Chondrocyte (in vitro differentiated cells): ENCODE measurements at regions not wholly inside any gene's neighbourhood (a gene's known extent, or its start where the extent isn't known, plus 50 kb on each side); places are given as distances from the start of the nearest gene placed in this dataset.
"Not testable (repeated sequence)": the region's sequence is repeated elsewhere in the genome, so short reads cannot be mapped to it uniquely, and the experiment has no call there.

Experiments
- DNase-seq: peaks from one replicate; pipeline ENCODE4 v3.0.0; 2021; ENCODE audit warnings: mixed read lengths, low spot score
- H3K27ac Mint-ChIP-seq: one replicate; pipeline ENCODE4 v1.8.0; 2021; ENCODE audit warnings: mild to moderate bottlenecking, moderate library complexity, mixed read lengths; ENCODE audit not compliant: unreplicated experiment
- H3K27me3 Mint-ChIP-seq: 2 replicates; pipeline ENCODE4 v1.8.0; 2021; ENCODE audit warnings: low read depth, mixed read lengths
- H3K36me3 Mint-ChIP-seq: 2 replicates; pipeline ENCODE4 v1.8.0; 2021; ENCODE audit warnings: low read depth, mixed read lengths
- H3K4me1 Mint-ChIP-seq: 2 replicates; pipeline ENCODE4 v1.8.0; 2021; ENCODE audit warnings: low read depth, mild to moderate bottlenecking, mixed read lengths
- H3K4me3 Mint-ChIP-seq: one replicate; pipeline ENCODE4 v1.8.0; 2021; ENCODE audit warnings: mild to moderate bottlenecking, moderate library complexity, mixed read lengths; ENCODE audit not compliant: unreplicated experiment
- H3K9me3 Mint-ChIP-seq: 2 replicates; pipeline ENCODE4 v1.8.0; 2021; ENCODE audit warnings: low read depth, mixed read lengths

GRCh38 chr21:9655221-9655620, 866.2 kb upstream of the TPTE start:
- peaks cover 38% of the 10 kb centered on the region for H3K9me3 Mint-ChIP-seq

GRCh38 chr21:9656455-9656854, 864.9 kb upstream of the TPTE start:
- peaks cover 33% of the 10 kb centered on the region for H3K9me3 Mint-ChIP-seq
- H3K27ac Mint-ChIP-seq, H3K4me3 Mint-ChIP-seq, DNase-seq, H3K4me1 Mint-ChIP-seq, H3K27me3 Mint-ChIP-seq, H3K36me3 Mint-ChIP-seq: not testable (repeated sequence)

More at GRCh38 chr21:9655221-9655620, 866.2 kb upstream of the TPTE start:
- DNase-seq, H3K27ac Mint-ChIP-seq, H3K27me3 Mint-ChIP-seq, H3K4me3 Mint-ChIP-seq, H3K4me1 Mint-ChIP-seq, H3K36me3 Mint-ChIP-seq: not testable (repeated sequence)

- not testable (repeated sequence) for H3K27ac Mint-ChIP-seq, H3K36me3 Mint-ChIP-seq, H3K27me3 Mint-ChIP-seq
Measured at GRCh38 chr21:9657779-9658178, 863.6 kb upstream of the TPTE start.

GRCh38 chr21:9659877-9660276, 861.5 kb upstream of the TPTE start:
- H3K4me3 Mint-ChIP-seq, H3K4me1 Mint-ChIP-seq: not testable (repeated sequence)

More at GRCh38 chr21:9657779-9658178, 863.6 kb upstream of the TPTE start:
- H3K4me1 Mint-ChIP-seq, DNase-seq, H3K4me3 Mint-ChIP-seq: not testable (repeated sequence)
- H3K9me3 Mint-ChIP-seq: peaks cover 25% of the 10 kb centered on the region

GRCh38 chr21:9663914-9664729, 857.3 kb upstream of the TPTE start:
- H3K27me3 Mint-ChIP-seq, H3K36me3 Mint-ChIP-seq, H3K4me3 Mint-ChIP-seq, H3K4me1 Mint-ChIP-seq, H3K27ac Mint-ChIP-seq, H3K9me3 Mint-ChIP-seq: not testable (repeated sequence)
- peak; percentile 86 for DNase-seq

More at GRCh38 chr21:9659877-9660276, 861.5 kb upstream of the TPTE start:
- H3K36me3 Mint-ChIP-seq, DNase-seq, H3K27ac Mint-ChIP-seq, H3K27me3 Mint-ChIP-seq: not testable (repeated sequence)
- peaks cover 23% of the 10 kb centered on the region for H3K9me3 Mint-ChIP-seq

GRCh38 chr21:9675811-9676210, 845.6 kb upstream of the TPTE start:
- not testable (repeated sequence) for DNase-seq, H3K9me3 Mint-ChIP-seq, H3K27me3 Mint-ChIP-seq, H3K36me3 Mint-ChIP-seq, H3K4me3 Mint-ChIP-seq, H3K4me1 Mint-ChIP-seq, H3K27ac Mint-ChIP-seq

GRCh38 chr21:9679029-9679428, 842.4 kb upstream of the TPTE start:
- not testable (repeated sequence) for H3K27ac Mint-ChIP-seq, H3K9me3 Mint-ChIP-seq, H3K4me3 Mint-ChIP-seq, H3K4me1 Mint-ChIP-seq, DNase-seq, H3K36me3 Mint-ChIP-seq, H3K27me3 Mint-ChIP-seq

- H3K4me3 Mint-ChIP-seq: not testable (repeated sequence)
Measured at GRCh38 chr21:9688945-9689344, 832.4 kb upstream of the TPTE start.

GRCh38 chr21:9690981-9691380, 830.4 kb upstream of the TPTE start:
- H3K36me3 Mint-ChIP-seq, H3K4me1 Mint-ChIP-seq, H3K4me3 Mint-ChIP-seq, H3K27ac Mint-ChIP-seq, H3K9me3 Mint-ChIP-seq, DNase-seq, H3K27me3 Mint-ChIP-seq: not testable (repeated sequence)

More at GRCh38 chr21:9688945-9689344, 832.4 kb upstream of the TPTE start:
- H3K4me1 Mint-ChIP-seq, DNase-seq, H3K9me3 Mint-ChIP-seq, H3K36me3 Mint-ChIP-seq, H3K27me3 Mint-ChIP-seq, H3K27ac Mint-ChIP-seq: not testable (repeated sequence)

- not testable (repeated sequence) for H3K36me3 Mint-ChIP-seq, H3K4me3 Mint-ChIP-seq, DNase-seq, H3K27me3 Mint-ChIP-seq, H3K4me1 Mint-ChIP-seq, H3K9me3 Mint-ChIP-seq, H3K27ac Mint-ChIP-seq
Measured at GRCh38 chr21:9695759-9696158, 825.6 kb upstream of the TPTE start.

- not testable (repeated sequence) for H3K27ac Mint-ChIP-seq, H3K36me3 Mint-ChIP-seq, H3K9me3 Mint-ChIP-seq, H3K4me1 Mint-ChIP-seq, H3K4me3 Mint-ChIP-seq, H3K27me3 Mint-ChIP-seq
- peak; percentile 91 for DNase-seq
Measured at GRCh38 chr21:9697751-9698150, 823.6 kb upstream of the TPTE start.

GRCh38 chr21:9705016-9705415, 816.4 kb upstream of the TPTE start:
- DNase-seq, H3K9me3 Mint-ChIP-seq, H3K27ac Mint-ChIP-seq, H3K4me1 Mint-ChIP-seq, H3K27me3 Mint-ChIP-seq, H3K36me3 Mint-ChIP-seq, H3K4me3 Mint-ChIP-seq: not testable (repeated sequence)

GRCh38 chr21:9705455-9705854, 815.9 kb upstream of the TPTE start:
- H3K36me3 Mint-ChIP-seq, H3K4me1 Mint-ChIP-seq, H3K9me3 Mint-ChIP-seq, DNase-seq, H3K27me3 Mint-ChIP-seq, H3K4me3 Mint-ChIP-seq, H3K27ac Mint-ChIP-seq: not testable (repeated sequence)
